Activated naive CD4-positive, alpha-beta T cell treated with anti-CD3 and anti-CD28 coated beads, Interleukin-2, amount 10 ng/mL, durations not matched to agents 7 days and 5 days (primary cell): ENCODE measurements at regions not wholly inside any gene's neighbourhood (a gene's known extent, or its start where the extent isn't known, plus 50 kb on each side); places are given as distances from the start of the nearest gene placed in this dataset.

ENCODE experiments used
- CTCF ChIA-PET: fragments of 350-600 bp; sonication (Branson Sonifier 250); formaldehyde crosslinking; loops from one replicate; lab custom pipeline; 2021; ENCODE audit warnings: antibody characterized with exemption; lab: Charles Lee
- DNase-seq: peaks from one replicate; pipeline ENCODE4 v3.0.0-alpha.2; 2020
- H3K27ac Mint-ChIP-seq: one replicate; pipeline ENCODE4 v1.8.0; 2021; ENCODE audit warnings: mild to moderate bottlenecking, moderate library complexity, mixed read lengths
- H3K27me3 Mint-ChIP-seq: one replicate; pipeline ENCODE4 v1.8.0; 2021; ENCODE audit warnings: mild to moderate bottlenecking, mixed read lengths
- H3K36me3 Mint-ChIP-seq: one replicate; pipeline ENCODE4 v1.8.0; 2021; ENCODE audit warnings: mixed read lengths
- H3K4me1 Mint-ChIP-seq: one replicate; pipeline ENCODE4 v1.8.0; 2021; ENCODE audit warnings: mixed read lengths
- H3K4me3 Mint-ChIP-seq: one replicate; pipeline ENCODE4 v1.8.0; 2021; ENCODE audit warnings: mild to moderate bottlenecking, moderate library complexity, mixed read lengths
- H3K9me3 Mint-ChIP-seq: one replicate; pipeline ENCODE4 v1.8.0; 2021; ENCODE audit warnings: mixed read lengths

GRCh38 chr2:156031121-156031520 lies 301.4 kb downstream of the NR4A2 start:
- CTCF ChIA-PET: no interaction called here
- Mint-ChIP-seq H3K27me3 (no peaks in the 10 kb centered on the region), H3K36me3 (no peaks in the 10 kb centered on the region), H3K9me3 (no peaks in the 10 kb centered on the region), H3K4me3 (no peak overlapping the region), H3K4me1 (no peaks in the 10 kb centered on the region), H3K27ac (no peak overlapping the region)
- no peak for DNase-seq

- H3K4me3 Mint-ChIP-seq: no peak overlapping the region
- no peaks in the 10 kb centered on the region for H3K36me3 Mint-ChIP-seq
- H3K27me3 Mint-ChIP-seq: no peaks in the 10 kb centered on the region
- no peaks in the 10 kb centered on the region for H3K4me1 Mint-ChIP-seq
- H3K27ac Mint-ChIP-seq: no peak overlapping the region
- CTCF ChIA-PET: no interaction called here
- no peak for DNase-seq
- H3K9me3 Mint-ChIP-seq: no peaks in the 10 kb centered on the region
Measured at GRCh38 chr2:156023229-156023869, 309.2 kb downstream of the NR4A2 start.

- Mint-ChIP-seq H3K4me1 (no peaks in the 10 kb centered on the region), H3K36me3 (no peaks in the 10 kb centered on the region), H3K27me3 (no peaks in the 10 kb centered on the region), H3K4me3 (no peak overlapping the region), H3K9me3 (no peaks in the 10 kb centered on the region), H3K27ac (no peak overlapping the region)
- DNase-seq: no peak
- CTCF ChIA-PET: no interaction called here
Measured at GRCh38 chr2:156021146-156022040, 311.1 kb downstream of the NR4A2 start.

GRCh38 chr2:156019341-156019740 lies 313.2 kb downstream of the NR4A2 start:
- Mint-ChIP-seq H3K4me1 (no peaks in the 10 kb centered on the region), H3K4me3 (no peak overlapping the region), H3K36me3 (no peaks in the 10 kb centered on the region), H3K27ac (no peak overlapping the region), H3K27me3 (no peaks in the 10 kb centered on the region), H3K9me3 (no peaks in the 10 kb centered on the region)
- CTCF ChIA-PET: no interaction called here
- DNase-seq: no peak

DNA sequence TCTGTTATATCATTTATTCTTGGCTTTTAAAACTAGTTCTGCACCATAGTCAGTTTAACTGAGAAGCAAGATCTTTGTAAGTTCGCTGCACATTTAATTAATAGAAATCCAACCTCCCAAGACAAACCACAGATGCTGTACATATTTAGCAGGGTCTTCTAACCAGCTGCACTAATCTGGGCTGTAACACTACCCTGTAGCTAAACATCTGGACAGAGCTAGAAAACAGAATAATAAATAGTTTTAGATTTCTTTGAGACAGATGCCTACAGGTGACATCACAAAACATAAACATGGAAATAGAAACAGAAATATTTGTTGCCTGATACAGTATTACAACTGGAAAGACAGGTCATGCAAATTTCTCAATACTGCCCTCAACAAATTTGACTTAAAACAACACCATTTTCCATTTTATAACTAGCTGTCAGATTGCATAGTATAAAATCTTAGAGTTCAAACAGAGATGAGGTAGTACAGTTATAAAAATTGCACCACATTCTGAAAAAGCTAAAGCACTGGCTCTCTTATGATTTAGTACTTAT lies 315.1 kb downstream of the NR4A2 start:
- no peak for DNase-seq
- H3K4me3 Mint-ChIP-seq: no peak overlapping the region
- no peaks in the 10 kb centered on the region for H3K9me3 Mint-ChIP-seq
- no peak overlapping the region for H3K27ac Mint-ChIP-seq
- H3K27me3 Mint-ChIP-seq: no peaks in the 10 kb centered on the region
- CTCF ChIA-PET: no interaction called here
- H3K36me3 Mint-ChIP-seq: no peaks in the 10 kb centered on the region
- no peaks in the 10 kb centered on the region for H3K4me1 Mint-ChIP-seq

DNA sequence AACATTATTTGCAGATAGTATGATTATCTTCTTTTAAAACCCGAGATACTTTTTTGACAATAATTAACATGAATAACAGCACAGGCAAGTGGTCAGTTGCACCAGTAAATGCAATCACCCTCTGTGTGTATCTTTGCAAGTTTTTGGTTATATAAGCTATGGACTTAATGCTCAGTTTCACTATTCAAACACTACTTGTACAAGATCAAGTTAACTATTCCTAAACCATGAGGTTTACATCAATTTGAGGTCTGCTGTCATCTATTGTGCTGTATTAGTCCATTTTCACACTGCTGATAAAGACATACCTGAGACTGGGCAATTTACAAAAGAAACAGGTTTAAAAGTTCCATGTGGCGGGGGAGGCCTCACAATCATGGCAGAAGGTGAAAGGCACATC lies 323.2 kb downstream of the NR4A2 start:
- Mint-ChIP-seq H3K9me3 (no peaks in the 10 kb centered on the region), H3K27me3 (no peaks in the 10 kb centered on the region), H3K36me3 (no peaks in the 10 kb centered on the region), H3K4me3 (no peak overlapping the region), H3K27ac (no peak overlapping the region), H3K4me1 (no peaks in the 10 kb centered on the region)
- CTCF ChIA-PET: no interaction called here
- DNase-seq: no peak

DNA sequence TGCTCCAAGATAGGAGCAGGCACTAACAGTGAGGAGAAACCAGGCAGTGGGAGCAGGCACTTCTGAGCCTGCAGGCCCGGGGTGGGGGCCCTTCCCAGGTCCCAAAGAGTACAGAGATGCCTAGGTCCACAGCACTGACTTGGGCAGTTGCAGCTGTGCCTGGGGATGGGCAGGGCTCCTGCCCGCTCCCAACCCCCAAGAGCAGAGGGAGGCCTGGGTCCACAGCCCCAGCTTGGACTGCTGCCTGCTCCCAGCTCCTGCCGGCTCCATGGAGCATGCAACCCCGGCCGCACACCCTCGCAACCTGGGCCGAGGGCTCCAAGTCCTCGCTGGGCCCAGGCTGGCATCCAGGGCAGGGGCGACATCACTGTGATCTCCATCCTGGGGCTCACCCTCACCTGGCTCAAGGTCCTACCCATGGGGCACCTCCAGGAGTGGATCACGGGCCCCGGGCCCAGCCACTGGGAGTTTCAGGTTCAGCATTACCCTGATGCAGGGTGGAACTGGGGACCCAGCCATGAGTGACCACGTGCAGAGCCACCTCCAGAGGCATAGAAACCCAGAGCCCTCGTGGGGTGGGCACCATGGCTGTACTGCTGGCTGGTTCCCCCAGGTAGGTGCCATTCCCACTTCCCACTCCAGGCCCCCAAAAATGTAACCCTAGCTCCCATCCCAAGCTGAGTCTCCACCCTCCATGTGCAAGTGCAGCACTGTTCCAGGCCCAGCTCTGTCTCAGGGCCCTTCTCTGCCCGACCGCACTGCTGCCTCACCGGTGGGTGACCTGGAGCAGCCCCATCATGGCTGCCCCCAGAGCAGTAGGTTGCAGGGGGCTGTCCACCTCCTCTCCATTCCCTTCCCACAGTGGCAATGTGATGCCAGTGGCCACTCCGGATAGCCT lies 325.6 kb downstream of the NR4A2 start:
- H3K9me3 Mint-ChIP-seq: no peaks in the 10 kb centered on the region
- H3K4me1 Mint-ChIP-seq: no peaks in the 10 kb centered on the region
- no peak overlapping the region for H3K4me3 Mint-ChIP-seq
- CTCF ChIA-PET: no interaction called here
- no peaks in the 10 kb centered on the region for H3K27me3 Mint-ChIP-seq
- H3K27ac Mint-ChIP-seq: no peak overlapping the region
- no peaks in the 10 kb centered on the region for H3K36me3 Mint-ChIP-seq
- no peak for DNase-seq

DNA sequence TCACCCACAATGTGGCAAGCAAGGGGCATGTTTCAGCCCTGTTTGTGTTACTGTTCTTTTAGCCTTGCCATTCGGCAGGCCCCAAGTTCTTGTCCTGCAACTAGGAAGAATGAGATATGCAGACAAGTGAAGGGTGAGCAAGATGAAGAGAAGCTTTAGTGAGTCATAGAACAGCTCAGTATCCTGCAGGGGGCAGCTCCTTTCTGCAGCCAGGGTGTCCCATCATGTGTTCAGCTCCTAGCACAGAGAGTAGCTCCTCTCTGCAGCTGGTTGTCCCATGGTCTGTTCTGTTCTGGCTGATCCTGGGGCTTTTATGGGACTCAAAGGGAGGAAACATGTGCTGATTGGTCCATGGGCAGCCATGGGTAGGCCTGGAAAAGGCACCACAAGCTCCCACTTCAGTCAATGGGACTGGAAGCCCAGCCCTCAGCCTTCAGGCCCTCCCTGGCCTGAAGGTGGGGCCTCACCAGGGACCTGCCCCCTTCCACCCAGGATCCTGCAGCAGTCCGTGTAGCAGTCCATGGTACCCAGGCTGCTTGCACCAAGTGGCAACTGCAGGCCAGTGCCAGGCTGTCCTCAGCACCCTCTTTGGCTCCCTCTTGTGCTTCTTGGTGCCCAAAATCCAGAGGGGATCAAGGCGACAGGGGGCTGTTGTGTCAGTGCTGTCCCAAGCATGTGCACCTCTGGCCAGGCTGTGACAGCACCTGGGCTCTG lies 326.4 kb downstream of the NR4A2 start:
- Mint-ChIP-seq H3K4me1 (no peaks in the 10 kb centered on the region), H3K9me3 (no peaks in the 10 kb centered on the region), H3K36me3 (no peaks in the 10 kb centered on the region), H3K4me3 (no peak overlapping the region), H3K27me3 (no peaks in the 10 kb centered on the region), H3K27ac (no peak overlapping the region)
- CTCF ChIA-PET: no interaction called here
- DNase-seq: no peak

GRCh38 chr2:156005531-156005930 lies 327.0 kb downstream of the NR4A2 start:
- no peak for DNase-seq
- Mint-ChIP-seq H3K27ac (no peak overlapping the region), H3K36me3 (no peaks in the 10 kb centered on the region), H3K27me3 (no peaks in the 10 kb centered on the region), H3K9me3 (no peaks in the 10 kb centered on the region), H3K4me3 (no peak overlapping the region), H3K4me1 (no peaks in the 10 kb centered on the region)
- CTCF ChIA-PET: no interaction called here

DNA sequence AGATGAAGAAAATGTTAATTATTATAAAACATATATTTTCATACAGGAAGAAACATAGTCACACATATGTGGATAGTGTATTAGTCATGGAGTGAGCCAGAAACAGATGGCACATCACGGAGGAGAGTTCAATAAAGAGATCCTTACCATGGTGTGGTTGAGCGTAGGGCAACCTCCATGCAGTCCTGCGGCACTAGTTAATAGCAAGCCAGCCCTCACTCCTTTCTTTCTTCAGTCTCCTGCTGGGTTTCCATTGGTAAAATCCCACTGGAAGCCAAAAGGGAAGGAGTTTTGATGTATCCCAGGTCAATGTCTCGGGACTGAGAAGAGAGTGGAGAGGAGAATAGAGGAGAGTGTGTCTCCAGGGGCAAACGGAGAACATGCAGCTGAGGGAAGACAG lies 328.1 kb downstream of the NR4A2 start:
- CTCF ChIA-PET: no interaction called here
- Mint-ChIP-seq H3K4me3 (no peak overlapping the region), H3K9me3 (no peaks in the 10 kb centered on the region)

GRCh38 chr2:156003780-156004179 lies 328.7 kb downstream of the NR4A2 start:
- CTCF ChIA-PET: no interaction called here
- Mint-ChIP-seq H3K4me3 (no peak overlapping the region), H3K4me1 (no peaks in the 10 kb centered on the region), H3K9me3 (no peaks in the 10 kb centered on the region), H3K27me3 (no peaks in the 10 kb centered on the region), H3K27ac (no peak overlapping the region), H3K36me3 (no peaks in the 10 kb centered on the region)
- DNase-seq: no peak

More for the DNA sequence above, 328.1 kb downstream of the NR4A2 start:
- H3K27me3 Mint-ChIP-seq: no peaks in the 10 kb centered on the region
- no peaks in the 10 kb centered on the region for H3K4me1 Mint-ChIP-seq
- no peak overlapping the region for H3K27ac Mint-ChIP-seq
- H3K36me3 Mint-ChIP-seq: no peaks in the 10 kb centered on the region
- DNase-seq: no peak

DNA sequence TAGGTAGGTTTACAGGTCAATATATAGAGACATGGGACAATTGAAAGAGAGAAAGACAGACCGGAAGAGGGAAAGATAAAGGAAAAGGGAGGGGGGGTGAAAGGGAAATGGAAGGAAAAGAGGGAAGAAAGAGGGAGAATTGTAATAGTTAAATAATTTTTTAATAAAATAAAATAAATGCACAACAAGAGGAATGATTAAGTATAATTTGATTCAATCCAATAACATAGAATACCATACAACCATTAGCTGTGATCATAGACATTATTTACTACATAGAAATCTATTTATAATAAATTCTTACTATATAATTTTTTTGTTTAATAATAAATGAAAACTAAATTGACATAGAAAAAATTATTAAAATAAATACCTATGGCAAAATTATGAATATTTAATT lies 330.7 kb downstream of the NR4A2 start:
- Mint-ChIP-seq H3K27ac (no peak overlapping the region), H3K4me1 (no peaks in the 10 kb centered on the region), H3K36me3 (no peaks in the 10 kb centered on the region), H3K9me3 (no peaks in the 10 kb centered on the region), H3K27me3 (no peaks in the 10 kb centered on the region), H3K4me3 (no peak overlapping the region)
- no peak for DNase-seq
- CTCF ChIA-PET: no interaction called here

- Mint-ChIP-seq H3K36me3 (no peaks in the 10 kb centered on the region), H3K27me3 (no peaks in the 10 kb centered on the region), H3K4me1 (no peaks in the 10 kb centered on the region), H3K9me3 (no peaks in the 10 kb centered on the region), H3K4me3 (no peak overlapping the region), H3K27ac (no peak overlapping the region)
- CTCF ChIA-PET: no interaction called here
- DNase-seq: no peak
Measured at GRCh38 chr2:155997538-155997937, 335.0 kb downstream of the NR4A2 start.

GRCh38 chr2:155994315-155994714 lies 338.2 kb downstream of the NR4A2 start:
- no peaks in the 10 kb centered on the region for H3K9me3 Mint-ChIP-seq
- H3K4me3 Mint-ChIP-seq: no peak overlapping the region
- H3K36me3 Mint-ChIP-seq: no peaks in the 10 kb centered on the region
- DNase-seq: no peak
- no peaks in the 10 kb centered on the region for H3K27me3 Mint-ChIP-seq
- H3K4me1 Mint-ChIP-seq: no peaks in the 10 kb centered on the region
- H3K27ac Mint-ChIP-seq: no peak overlapping the region
- CTCF ChIA-PET: no interaction called here
